A549 (cell line): ENCODE measurements at regions not wholly inside any gene's neighbourhood (a gene's known extent, or its start where the extent isn't known, plus 50 kb on each side); places are given as distances from the start of the nearest gene placed in this dataset.

ENCODE experiments used
- FOSL2 ChIP-seq, 2 experiments: fragments of 450-650 bp in 1 of 2; fragments of >200 bp in 1 of 2; sonication (Bioruptor Twin) in 1 of 2; formaldehyde crosslinking; IDR thresholded peaks; 2 replicates each; pipeline versions ENCODE4 v1.5.0 to v1.6.1; 2016 to 2020; ENCODE audit warnings: mild to moderate bottlenecking in 1 of 2, moderate library complexity in 1 of 2
- HOXB13 ChIP-seq: fragments of 250-450 bp; sonication (Bioruptor Pico); IDR thresholded peaks from 2 replicates; pipeline ENCODE4 v1.5.0; 2020; ENCODE audit warnings: low read depth, mild to moderate bottlenecking, moderate library complexity
- JUNB ChIP-seq: fragments of >200 bp; sonication (Bioruptor Twin); formaldehyde crosslinking; IDR thresholded peaks from 2 replicates; pipeline ENCODE4 v1.6.1; 2016
- POLR2A ChIP-seq: IDR thresholded peaks from 2 replicates; pipeline ENCODE4 v1.6.1; 2012; ENCODE audit warnings: mild to moderate bottlenecking, low read length
- REST ChIP-seq: fragments of 200-600 bp; sonication (generic); IDR thresholded peaks from 2 replicates; pipeline ENCODE4 v1.6.1; 2016; ENCODE audit warnings: antibody characterized with exemption, mild to moderate bottlenecking, moderate library complexity
- TF ChIP-seq, protein P1 (sequence below): fragments of >200 bp; sonication (Bioruptor Twin); formaldehyde crosslinking; IDR thresholded peaks from 3 replicates; pipeline ENCODE4 v1.5.1; 2016
- TF ChIP-seq, protein P2 (sequence below): fragments of 250-450 bp; sonication (Bioruptor Pico); IDR thresholded peaks from 2 replicates; pipeline ENCODE4 v1.5.0; 2020; ENCODE audit warnings: low read depth, mild to moderate bottlenecking, moderate library complexity
- TF ChIP-seq, protein P3 (sequence below): IDR thresholded peaks from 2 replicates; pipeline ENCODE4 v1.6.1; 2012

- TF ChIP-seq REST, result no peak
- TF ChIP-seq, protein P1, sequence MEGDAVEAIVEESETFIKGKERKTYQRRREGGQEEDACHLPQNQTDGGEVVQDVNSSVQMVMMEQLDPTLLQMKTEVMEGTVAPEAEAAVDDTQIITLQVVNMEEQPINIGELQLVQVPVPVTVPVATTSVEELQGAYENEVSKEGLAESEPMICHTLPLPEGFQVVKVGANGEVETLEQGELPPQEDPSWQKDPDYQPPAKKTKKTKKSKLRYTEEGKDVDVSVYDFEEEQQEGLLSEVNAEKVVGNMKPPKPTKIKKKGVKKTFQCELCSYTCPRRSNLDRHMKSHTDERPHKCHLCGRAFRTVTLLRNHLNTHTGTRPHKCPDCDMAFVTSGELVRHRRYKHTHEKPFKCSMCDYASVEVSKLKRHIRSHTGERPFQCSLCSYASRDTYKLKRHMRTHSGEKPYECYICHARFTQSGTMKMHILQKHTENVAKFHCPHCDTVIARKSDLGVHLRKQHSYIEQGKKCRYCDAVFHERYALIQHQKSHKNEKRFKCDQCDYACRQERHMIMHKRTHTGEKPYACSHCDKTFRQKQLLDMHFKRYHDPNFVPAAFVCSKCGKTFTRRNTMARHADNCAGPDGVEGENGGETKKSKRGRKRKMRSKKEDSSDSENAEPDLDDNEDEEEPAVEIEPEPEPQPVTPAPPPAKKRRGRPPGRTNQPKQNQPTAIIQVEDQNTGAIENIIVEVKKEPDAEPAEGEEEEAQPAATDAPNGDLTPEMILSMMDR, result no peak
- TF ChIP-seq HOXB13 (CRISPR knock-in tag), result no peak
- TF ChIP-seq POLR2A, result no peak
- TF ChIP-seq, protein P2, sequence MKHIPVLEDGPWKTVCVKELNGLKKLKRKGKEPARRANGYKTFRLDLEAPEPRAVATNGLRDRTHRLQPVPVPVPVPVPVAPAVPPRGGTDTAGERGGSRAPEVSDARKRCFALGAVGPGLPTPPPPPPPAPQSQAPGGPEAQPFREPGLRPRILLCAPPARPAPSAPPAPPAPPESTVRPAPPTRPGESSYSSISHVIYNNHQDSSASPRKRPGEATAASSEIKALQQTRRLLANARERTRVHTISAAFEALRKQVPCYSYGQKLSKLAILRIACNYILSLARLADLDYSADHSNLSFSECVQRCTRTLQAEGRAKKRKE (CRISPR knock-in tag), result no peak
- TF ChIP-seq FOSL2 (IDR thresholded peaks at IDR 0.05), result no peak
- TF ChIP-seq FOSL2 (CRISPR knock-in tag; IDR thresholded peaks at IDR 0.05), result no peak
- TF ChIP-seq JUNB, result no peak
- TF ChIP-seq, protein P3, sequence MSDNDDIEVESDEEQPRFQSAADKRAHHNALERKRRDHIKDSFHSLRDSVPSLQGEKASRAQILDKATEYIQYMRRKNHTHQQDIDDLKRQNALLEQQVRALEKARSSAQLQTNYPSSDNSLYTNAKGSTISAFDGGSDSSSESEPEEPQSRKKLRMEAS, result no peak
Measured at GRCh38 chr13:36750046-36750445, 69.0 kb upstream of the RFXAP start.
